Glutamatergic neuron (in vitro differentiated cells): ENCODE measurements at regions not wholly inside any gene's neighbourhood (a gene's known extent, or its start where the extent isn't known, plus 50 kb on each side); places are given as distances from the start of the nearest gene placed in this dataset.

Experiments used
- DNase-seq: peaks from one replicate; pipeline ENCODE4 v3.0.0; 2022
- H3K27ac Mint-ChIP-seq: one replicate; pipeline ENCODE4 v1.8.0; 2020; ENCODE audit warnings: mild to moderate bottlenecking, mixed read lengths, inconsistent platforms; ENCODE audit not compliant: unreplicated experiment
- H3K27me3 Mint-ChIP-seq: one replicate; pipeline ENCODE4 v1.8.0; 2020; ENCODE audit warnings: mild to moderate bottlenecking, moderate library complexity, mixed read lengths, inconsistent platforms; ENCODE audit not compliant: unreplicated experiment
- H3K36me3 Mint-ChIP-seq: one replicate; pipeline ENCODE4 v1.8.0; 2020; ENCODE audit warnings: mild to moderate bottlenecking, mixed read lengths, inconsistent platforms; ENCODE audit not compliant: unreplicated experiment
- H3K4me1 Mint-ChIP-seq: one replicate; pipeline ENCODE4 v1.8.0; 2020; ENCODE audit warnings: mild to moderate bottlenecking, low read depth, mixed read lengths, inconsistent platforms; ENCODE audit not compliant: unreplicated experiment
- H3K4me3 Mint-ChIP-seq: one replicate; pipeline ENCODE4 v1.8.0; 2020; ENCODE audit warnings: mild to moderate bottlenecking, mixed read lengths, inconsistent platforms; ENCODE audit not compliant: unreplicated experiment
- H3K9me3 Mint-ChIP-seq: one replicate; pipeline ENCODE4 v1.8.0; 2020; ENCODE audit warnings: mild to moderate bottlenecking, moderate library complexity, mixed read lengths, inconsistent platforms; ENCODE audit not compliant: unreplicated experiment
- TF ChIP-seq, protein P1 (sequence below): fragments of 200-600 bp; sonication (generic); IDR thresholded peaks from one replicate; pipeline ENCODE4 v1.5.0; 2021; ENCODE audit not compliant: partially characterized antibody, unreplicated experiment

GRCh38 chr1:38600286-38600685 is 259.3 kb downstream of the RRAGC start:
- Mint-ChIP-seq H3K36me3 (peaks cover 6% of the 10 kb centered on the region), H3K27me3 (peaks cover 5% of the 10 kb centered on the region), H3K4me1 (no peaks in the 10 kb centered on the region), H3K9me3 (peaks cover 4% of the 10 kb centered on the region), H3K27ac (no peak overlapping the region), H3K4me3 (no peak overlapping the region)
- TF ChIP-seq, protein P1, sequence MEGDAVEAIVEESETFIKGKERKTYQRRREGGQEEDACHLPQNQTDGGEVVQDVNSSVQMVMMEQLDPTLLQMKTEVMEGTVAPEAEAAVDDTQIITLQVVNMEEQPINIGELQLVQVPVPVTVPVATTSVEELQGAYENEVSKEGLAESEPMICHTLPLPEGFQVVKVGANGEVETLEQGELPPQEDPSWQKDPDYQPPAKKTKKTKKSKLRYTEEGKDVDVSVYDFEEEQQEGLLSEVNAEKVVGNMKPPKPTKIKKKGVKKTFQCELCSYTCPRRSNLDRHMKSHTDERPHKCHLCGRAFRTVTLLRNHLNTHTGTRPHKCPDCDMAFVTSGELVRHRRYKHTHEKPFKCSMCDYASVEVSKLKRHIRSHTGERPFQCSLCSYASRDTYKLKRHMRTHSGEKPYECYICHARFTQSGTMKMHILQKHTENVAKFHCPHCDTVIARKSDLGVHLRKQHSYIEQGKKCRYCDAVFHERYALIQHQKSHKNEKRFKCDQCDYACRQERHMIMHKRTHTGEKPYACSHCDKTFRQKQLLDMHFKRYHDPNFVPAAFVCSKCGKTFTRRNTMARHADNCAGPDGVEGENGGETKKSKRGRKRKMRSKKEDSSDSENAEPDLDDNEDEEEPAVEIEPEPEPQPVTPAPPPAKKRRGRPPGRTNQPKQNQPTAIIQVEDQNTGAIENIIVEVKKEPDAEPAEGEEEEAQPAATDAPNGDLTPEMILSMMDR, result no peak
- no peak for DNase-seq

DNA sequence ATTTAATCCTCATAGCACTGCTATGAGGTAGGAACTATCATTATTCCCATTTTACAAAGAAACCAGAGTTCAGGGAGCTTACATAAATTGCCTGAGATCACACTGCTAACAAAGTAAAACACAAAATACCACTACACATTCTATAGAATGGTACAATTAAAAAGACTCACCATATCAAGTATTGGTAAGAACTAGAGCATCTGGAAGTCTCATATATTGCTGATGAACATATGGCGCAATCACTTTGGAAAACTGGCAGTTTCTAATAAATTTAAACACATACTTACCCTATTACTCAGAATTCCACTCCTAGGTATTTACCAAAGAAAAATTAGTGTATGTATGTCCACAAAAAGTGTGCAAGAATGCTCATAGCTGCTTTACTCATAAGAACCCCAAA is 261.5 kb downstream of the RRAGC start:
- H3K27me3 Mint-ChIP-seq, result peaks cover 8% of the 10 kb centered on the region
- no peak overlapping the region for H3K4me3 Mint-ChIP-seq

DNA sequence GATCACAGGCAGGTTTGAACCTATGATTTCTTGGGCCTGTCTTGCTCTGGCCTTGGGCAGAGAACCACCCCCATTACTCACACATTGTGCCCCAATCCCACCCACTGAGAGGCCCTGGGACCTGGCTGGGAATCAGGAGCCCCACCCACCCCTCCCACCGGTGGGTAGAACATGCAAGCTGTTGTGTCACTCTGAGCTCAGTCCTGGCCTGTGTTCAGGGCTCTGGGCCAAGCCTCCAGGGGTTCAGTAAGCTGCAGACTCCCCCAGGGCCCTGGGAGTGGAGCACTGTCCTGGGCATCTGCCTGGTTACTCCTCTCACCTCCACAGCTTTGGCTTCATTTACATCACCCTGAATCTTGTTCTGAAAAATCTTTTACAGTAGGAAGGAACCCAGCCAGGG is 270.5 kb downstream of the RRAGC start:
- H3K27ac Mint-ChIP-seq, result no peak overlapping the region

More for the DNA sequence above, 261.5 kb downstream of the RRAGC start:
- H3K27ac Mint-ChIP-seq, result no peak overlapping the region
- H3K36me3 Mint-ChIP-seq, result peaks cover 21% of the 10 kb centered on the region
- no peak for DNase-seq
- H3K9me3 Mint-ChIP-seq, result peaks cover 4% of the 10 kb centered on the region
- TF ChIP-seq, protein P1, result no peak
- H3K4me1 Mint-ChIP-seq, result no peaks in the 10 kb centered on the region

GRCh38 chr1:38587766-38588165 is 271.8 kb downstream of the RRAGC start:
- DNase-seq, result no peak
- TF ChIP-seq, protein P1, result no peak
- Mint-ChIP-seq H3K4me1 (peaks cover 4% of the 10 kb centered on the region), H3K27ac (no peak overlapping the region), H3K9me3 (peaks cover 5% of the 10 kb centered on the region), H3K4me3 (no peak overlapping the region), H3K27me3 (peaks cover 4% of the 10 kb centered on the region), H3K36me3 (peaks cover 15% of the 10 kb centered on the region)

More for the DNA sequence above, 270.5 kb downstream of the RRAGC start:
- TF ChIP-seq, protein P1, result no peak
- Mint-ChIP-seq H3K36me3 (peaks cover 13% of the 10 kb centered on the region), H3K9me3 (peaks cover 4% of the 10 kb centered on the region), H3K4me1 (peaks cover 4% of the 10 kb centered on the region), H3K27me3 (peaks cover 6% of the 10 kb centered on the region), H3K4me3 (no peak overlapping the region)
- DNase-seq, result no peak

- H3K4me1 Mint-ChIP-seq, result peaks cover 4% of the 10 kb centered on the region
- no peak overlapping the region for H3K27ac Mint-ChIP-seq
- peaks cover 4% of the 10 kb centered on the region for H3K27me3 Mint-ChIP-seq
- TF ChIP-seq, protein P1, result peak; percentile 93
- peak; percentile 76 for DNase-seq
- no peak overlapping the region for H3K4me3 Mint-ChIP-seq
- H3K36me3 Mint-ChIP-seq, result peaks cover 18% of the 10 kb centered on the region
- H3K9me3 Mint-ChIP-seq, result peaks cover 5% of the 10 kb centered on the region
Observed at GRCh38 chr1:38586993-38587646, 272.5 kb downstream of the RRAGC start.
